BJ (cell line): ENCODE measurements at regions not wholly inside any gene's neighbourhood (a gene's known extent, or its start where the extent isn't known, plus 50 kb on each side); places are given as distances from the start of the nearest gene placed in this dataset.
"Not testable (repeated sequence)": the region's sequence is repeated elsewhere in the genome, so short reads cannot be mapped to it uniquely, and the experiment has no call there.

Source experiments
- CTCF ChIA-PET: fragments of 350-600 bp; formaldehyde crosslinking; extraction: SDS; loops from one replicate; lab custom pipeline; 2021; ENCODE audit warnings: antibody characterized with exemption, inconsistent platforms; lab: Yijun Ruan, JAX
- POLR2A ChIA-PET: fragments of 300-600 bp; sonication (Branson Sonifier 250); formaldehyde crosslinking; extraction: SDS; loops from one replicate; lab custom pipeline; 2021; ENCODE audit warnings: antibody characterized with exemption; lab: Charles Lee
- DNase-seq: peaks from one replicate; pipeline ENCODE4 v3.0.0-alpha.2; 2011; ENCODE audit warnings: low read depth
- H3K27me3 ChIP-seq: 2 replicates; pipeline ENCODE4 v1.6.0; 2011; ENCODE audit warnings: low read length; ENCODE audit not compliant: control insufficient read depth, insufficient read depth
- H3K36me3 ChIP-seq: 2 replicates; pipeline ENCODE4 v1.5.1; 2011; ENCODE audit warnings: low read length; ENCODE audit not compliant: control insufficient read depth, insufficient read depth
- H3K4me3 ChIP-seq: 2 replicates; pipeline ENCODE4 v1.5.1; 2011; ENCODE audit warnings: low read depth, mild to moderate bottlenecking, control low read depth, low read length
- TF ChIP-seq, protein P1 (sequence below): IDR thresholded peaks from 2 replicates; pipeline ENCODE4 v1.5.1; 2011; ENCODE audit warnings: low read depth, mild to moderate bottlenecking, control low read depth, inconsistent platforms, low read length, moderate library complexity; ENCODE audit not compliant: insufficient read depth

DNA sequence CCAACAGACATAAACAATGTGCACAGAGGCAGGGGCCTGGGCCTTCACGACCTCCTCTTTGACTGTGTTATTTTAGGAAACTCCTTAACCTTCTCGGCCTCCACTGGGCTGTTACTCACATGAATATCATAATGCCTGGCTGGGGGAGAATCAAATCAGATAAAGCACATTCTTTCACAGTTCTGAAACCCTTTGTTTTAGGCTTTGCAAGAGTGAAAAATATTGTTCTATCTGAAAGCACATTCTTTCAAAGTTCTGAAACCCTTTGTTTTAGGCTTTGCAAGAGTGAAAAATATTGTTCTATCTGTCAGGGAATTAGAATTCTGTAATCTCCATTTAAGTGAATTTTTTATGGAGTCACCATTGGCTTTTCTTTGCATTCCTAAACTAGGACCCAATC is 50.7 kb upstream of the SYNDIG1 start:
- TF ChIP-seq, protein P1, sequence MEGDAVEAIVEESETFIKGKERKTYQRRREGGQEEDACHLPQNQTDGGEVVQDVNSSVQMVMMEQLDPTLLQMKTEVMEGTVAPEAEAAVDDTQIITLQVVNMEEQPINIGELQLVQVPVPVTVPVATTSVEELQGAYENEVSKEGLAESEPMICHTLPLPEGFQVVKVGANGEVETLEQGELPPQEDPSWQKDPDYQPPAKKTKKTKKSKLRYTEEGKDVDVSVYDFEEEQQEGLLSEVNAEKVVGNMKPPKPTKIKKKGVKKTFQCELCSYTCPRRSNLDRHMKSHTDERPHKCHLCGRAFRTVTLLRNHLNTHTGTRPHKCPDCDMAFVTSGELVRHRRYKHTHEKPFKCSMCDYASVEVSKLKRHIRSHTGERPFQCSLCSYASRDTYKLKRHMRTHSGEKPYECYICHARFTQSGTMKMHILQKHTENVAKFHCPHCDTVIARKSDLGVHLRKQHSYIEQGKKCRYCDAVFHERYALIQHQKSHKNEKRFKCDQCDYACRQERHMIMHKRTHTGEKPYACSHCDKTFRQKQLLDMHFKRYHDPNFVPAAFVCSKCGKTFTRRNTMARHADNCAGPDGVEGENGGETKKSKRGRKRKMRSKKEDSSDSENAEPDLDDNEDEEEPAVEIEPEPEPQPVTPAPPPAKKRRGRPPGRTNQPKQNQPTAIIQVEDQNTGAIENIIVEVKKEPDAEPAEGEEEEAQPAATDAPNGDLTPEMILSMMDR, result no peak
- no peaks in the 10 kb centered on the region for H3K36me3 ChIP-seq
- no peak for DNase-seq
- no peaks in the 10 kb centered on the region for H3K27me3 ChIP-seq
- CTCF ChIA-PET, result no interaction called here
- POLR2A ChIA-PET, result interaction anchor here (0.6 kb wide), 1 partner anchor 126 kb away, joined by 3 read pairs; no protein-coding TSS in a partner anchor
- no peak overlapping the region for H3K4me3 ChIP-seq

DNA sequence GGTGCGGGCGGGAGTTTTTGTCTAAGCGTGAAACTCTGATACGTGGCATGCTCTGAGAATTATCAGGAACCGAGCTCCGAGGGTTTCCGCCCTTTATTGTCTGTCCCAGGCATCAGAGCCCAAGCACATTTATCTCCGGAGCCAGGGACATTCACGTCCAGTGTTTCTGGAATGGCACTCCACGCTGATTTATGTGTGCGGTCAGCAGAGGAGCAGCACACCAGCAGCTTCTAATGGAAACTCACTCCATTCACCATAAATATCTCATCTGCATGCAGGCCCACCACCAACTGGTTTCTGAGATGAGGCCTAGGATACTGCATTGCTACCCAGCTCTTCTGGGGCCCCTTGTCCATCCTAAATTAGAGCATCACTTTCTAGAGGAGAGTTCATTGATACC is 51.9 kb upstream of the SYNDIG1 start:
- TF ChIP-seq, protein P1, result no peak
- no peaks in the 10 kb centered on the region for H3K36me3 ChIP-seq
- H3K27me3 ChIP-seq, result no peaks in the 10 kb centered on the region
- no peak overlapping the region for H3K4me3 ChIP-seq
- no peak for DNase-seq
- CTCF ChIA-PET, result no interaction called here
- POLR2A ChIA-PET, result no interaction called here

DNA sequence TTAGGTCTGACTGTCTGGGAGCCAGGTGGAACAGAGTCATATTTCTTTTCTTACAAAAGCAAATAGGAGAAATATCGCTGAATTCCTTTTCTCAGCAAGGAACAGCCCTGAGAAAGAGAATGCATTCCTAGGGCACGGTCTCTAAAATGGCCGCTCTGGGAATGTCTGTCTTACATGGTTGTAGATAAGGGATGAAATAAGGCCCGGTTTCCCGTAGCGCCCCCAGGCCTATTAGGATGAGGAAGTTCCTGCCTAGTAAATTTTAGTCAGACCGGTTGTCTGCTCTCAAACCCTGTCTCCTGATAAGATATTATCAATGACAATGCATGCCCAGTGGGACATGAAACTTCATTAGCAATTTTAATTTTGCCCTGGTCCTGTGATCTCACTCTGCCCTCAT is 54.0 kb upstream of the SYNDIG1 start:
- DNase-seq, CTCF ChIA-PET, H3K27me3 ChIP-seq, H3K36me3 ChIP-seq, POLR2A ChIA-PET, H3K4me3 ChIP-seq: not testable (repeated sequence)

DNA sequence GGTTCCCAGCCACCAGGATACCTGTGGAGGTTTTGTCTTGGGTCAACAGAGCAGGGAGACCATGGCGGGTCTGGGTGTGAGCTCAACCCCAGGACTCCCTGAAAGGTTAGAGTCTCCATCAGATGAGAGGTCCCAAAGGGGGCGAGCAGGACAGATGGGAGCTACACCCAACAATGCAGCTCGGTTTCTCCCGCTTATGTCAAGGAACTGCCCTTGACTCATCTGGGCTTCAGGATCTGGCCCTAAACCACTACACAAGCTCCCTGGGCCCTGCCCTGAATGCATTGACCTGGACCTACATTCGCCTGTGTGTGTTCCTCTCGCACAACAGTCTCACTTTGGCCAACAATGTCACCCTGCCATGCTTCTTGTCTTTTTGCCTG is 57.6 kb upstream of the SYNDIG1 start:
- CTCF ChIA-PET, result no interaction called here

DNA sequence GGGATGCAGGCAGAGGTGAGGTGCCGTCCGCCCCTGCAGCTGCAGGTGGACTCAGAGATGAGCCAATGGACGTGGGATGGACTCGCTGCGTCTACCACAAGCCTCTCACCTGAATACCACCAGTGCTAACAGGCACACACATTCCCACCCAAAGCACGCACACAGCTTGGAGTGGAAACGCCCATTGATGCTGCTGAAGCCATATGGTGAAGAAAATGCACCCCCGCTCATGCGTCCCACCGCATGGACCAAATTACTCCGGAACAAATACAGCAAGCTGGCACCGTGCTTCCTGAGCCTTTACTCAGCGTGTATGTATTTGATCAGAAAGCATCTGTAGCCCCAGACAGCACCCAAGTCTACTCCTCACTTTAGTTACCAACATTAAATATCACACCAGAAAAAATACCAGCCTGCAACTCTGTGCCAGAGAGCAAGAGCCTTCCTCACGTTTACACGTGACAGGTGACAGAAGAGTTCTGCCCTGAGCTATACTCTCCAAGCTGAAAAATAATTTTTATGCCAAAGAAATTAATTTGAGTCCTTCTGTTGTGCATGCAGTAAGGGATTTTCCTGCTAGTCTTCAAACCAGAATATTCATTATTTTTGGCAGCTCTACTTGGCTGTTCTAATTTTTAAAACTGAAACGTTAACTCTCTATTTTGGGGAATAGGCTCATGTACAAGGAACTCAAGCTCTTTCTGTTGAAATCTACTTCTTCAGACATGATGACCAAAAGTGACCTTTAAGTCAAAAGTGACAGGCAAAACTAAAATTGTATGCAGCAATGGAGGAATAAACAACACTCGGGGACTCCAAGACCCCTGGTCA is 58.2 kb upstream of the SYNDIG1 start:
- ChIA-PET POLR2A (no interaction called here), CTCF (no interaction called here)
- H3K36me3 ChIP-seq, result no peaks in the 10 kb centered on the region
- no peak for DNase-seq
- TF ChIP-seq, protein P1, result no peak
- no peak overlapping the region for H3K4me3 ChIP-seq
- H3K27me3 ChIP-seq, result peaks cover 1% of the 10 kb centered on the region; the same call in 1 of the 2 replicates

More for the DNA sequence above, 57.6 kb upstream of the SYNDIG1 start:
- no peak for DNase-seq
- Histone ChIP-seq H3K36me3 (no peaks in the 10 kb centered on the region), H3K4me3 (no peak overlapping the region), H3K27me3 (peaks cover 1% of the 10 kb centered on the region; the same call in 1 of the 2 replicates)
- POLR2A ChIA-PET, result no interaction called here
- TF ChIP-seq, protein P1, result no peak

DNA sequence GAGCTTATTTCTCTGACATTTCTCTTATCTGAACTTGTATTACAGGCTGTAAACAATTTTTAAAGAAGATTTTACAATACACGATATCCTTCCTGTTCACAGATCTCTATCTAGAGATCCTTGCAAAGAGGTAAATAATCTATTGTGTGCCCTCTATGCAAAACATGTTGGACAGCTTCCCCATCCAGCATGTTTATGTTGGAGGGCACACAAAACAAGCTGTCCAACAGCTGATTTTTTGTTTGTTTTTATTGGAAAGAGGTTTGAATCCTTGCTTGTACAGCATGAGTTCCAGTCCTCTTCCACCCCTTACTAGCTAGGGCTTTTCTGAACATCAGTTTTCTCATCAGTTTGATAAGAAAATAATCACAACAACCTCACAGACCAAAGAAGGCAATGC is 62.3 kb upstream of the SYNDIG1 start:
- DNase-seq, result no peak
- Histone ChIP-seq H3K27me3 (peaks cover 1% of the 10 kb centered on the region; the same call in 1 of the 2 replicates), H3K4me3 (no peak overlapping the region), H3K36me3 (no peaks in the 10 kb centered on the region)
- ChIA-PET POLR2A (no interaction called here), CTCF (interaction anchor here (0.6 kb wide), 1 partner anchor 203 kb away, joined by 3 read pairs; no protein-coding TSS in a partner anchor)
- TF ChIP-seq, protein P1, result no peak
